H1 (cell line): ENCODE measurements at regions not wholly inside any gene's neighbourhood (a gene's known extent, or its start where the extent isn't known, plus 50 kb on each side); places are given as distances from the start of the nearest gene placed in this dataset.
A peak's percentile ranks its signal among the peaks of the same experiment; 100 is the strongest.

Experiments used
- CTCF ChIA-PET: fragments of 300-600 bp; sonication (Branson Sonifier 250); formaldehyde crosslinking; loops from one replicate; lab custom pipeline; 2021; ENCODE audit not compliant: partially characterized antibody; lab: Charles Lee
- POLR2A ChIA-PET: fragments of 300-600 bp; sonication (Branson Sonifier 250); formaldehyde crosslinking; loops from one replicate; lab custom pipeline; 2021; ENCODE audit warnings: inconsistent platforms; ENCODE audit not compliant: partially characterized antibody; lab: Charles Lee
- DNase-seq, 2 experiments: peaks; one replicate each; pipeline versions ENCODE4 v3.0.0 to v3.0.0-alpha.2; 2010 to 2022; ENCODE audit warnings: low spot score in 2 of 2, low read depth in 1 of 2, mixed read lengths in 1 of 2
- FAIRE-seq: peaks from 2 replicates; lab custom pipeline; 2011; peaks lifted over from hg19 to GRCh38; lab: Jason Lieb, UNC
- H2AFZ ChIP-seq: 2 replicates; pipeline ENCODE4 v1.8.1; 2012; ENCODE audit warnings: low read length, inconsistent platforms
- H2AK5ac ChIP-seq: 2 replicates; pipeline ENCODE4 v1.6.1; 2013; ENCODE audit warnings: low read depth, low read length
- H2BK120ac ChIP-seq: replicated peaks from 2 replicates; pipeline ENCODE3; 2013; ENCODE audit warnings: low read depth, low read length, inconsistent platforms
- H2BK12ac ChIP-seq: 2 replicates; pipeline ENCODE4 v1.6.1; 2013; ENCODE audit warnings: low read depth, low read length
- H2BK15ac ChIP-seq: 2 replicates; pipeline ENCODE4 v1.6.1; 2013; ENCODE audit warnings: low read length
- H2BK20ac ChIP-seq: 2 replicates; pipeline ENCODE4 v1.6.1; 2013; ENCODE audit warnings: low read length
- H2BK5ac ChIP-seq: 2 replicates; pipeline ENCODE4 v1.6.1; 2013; ENCODE audit warnings: low read depth, low read length
- H3K14ac ChIP-seq: 2 replicates; pipeline ENCODE4 v1.6.1; 2013; ENCODE audit warnings: inconsistent platforms; ENCODE audit not compliant: insufficient read length
- H3K18ac ChIP-seq: 2 replicates; pipeline ENCODE4 v1.6.1; 2013; ENCODE audit warnings: low read length; ENCODE audit errors: extremely low read depth
- H3K23ac ChIP-seq: 2 replicates; pipeline ENCODE4 v1.6.1; 2013; ENCODE audit warnings: inconsistent platforms; ENCODE audit not compliant: insufficient read length
- H3K23me2 ChIP-seq: 2 replicates; pipeline ENCODE4 v1.6.1; 2013; ENCODE audit warnings: low read depth, low read length
- H3K27ac ChIP-seq: 2 replicates; pipeline ENCODE4 v1.6.1; 2011; ENCODE audit warnings: low read depth, low read length, inconsistent platforms
- H3K27me3 ChIP-seq, 4 experiments: replicated peaks in 1 of 4; 1 replicate in 1 of 4; 2 replicates in 3 of 4; pipeline versions ENCODE4 v1.6.1 to v1.8.1; 2011 to 2013; ENCODE audit warnings: low read length in 3 of 4, mild to moderate bottlenecking in 3 of 4, inconsistent platforms in 2 of 4, mixed read lengths in 2 of 4, moderate library complexity in 1 of 4; ENCODE audit not compliant: control insufficient read depth in 3 of 4, insufficient read depth in 3 of 4; ENCODE audit errors: extremely low read depth in 1 of 4
- H3K36me3 ChIP-seq, 4 experiments: 2 replicates each; pipeline versions ENCODE4 v1.6.1 to v1.8.1; 2011 to 2013; ENCODE audit warnings: mild to moderate bottlenecking in 4 of 4, low read length in 3 of 4, moderate library complexity in 2 of 4, control low read depth in 1 of 4, inconsistent platforms in 1 of 4; ENCODE audit not compliant: insufficient read depth in 4 of 4, control insufficient read depth in 2 of 4
- H3K4ac ChIP-seq: replicated peaks from 2 replicates; pipeline ENCODE3; 2013; ENCODE audit warnings: low read length, low read depth, mixed read lengths, inconsistent platforms; ENCODE audit not compliant: insufficient read length
- H3K4me1 ChIP-seq, 4 experiments: replicated peaks in 1 of 4; 1 replicate in 1 of 4; 2 replicates in 3 of 4; pipeline versions ENCODE4 v1.6.1 to v1.8.1; 2011 to 2013; ENCODE audit warnings: low read length in 3 of 4, inconsistent platforms in 2 of 4, mixed read lengths in 1 of 4; ENCODE audit not compliant: insufficient read depth in 4 of 4, control insufficient read depth in 3 of 4
- H3K4me2 ChIP-seq, 2 experiments: 2 replicates each; pipeline versions ENCODE4 v1.6.1 to v1.8.1; 2011 to 2013; ENCODE audit warnings: low read depth in 2 of 2, low read length in 2 of 2, control low read depth in 1 of 2, inconsistent platforms in 1 of 2, mild to moderate bottlenecking in 1 of 2; ENCODE audit not compliant: insufficient read depth in 1 of 2
- H3K4me3 ChIP-seq, 4 experiments: fragments of 200-600, 300-600 bp in 1 of 4; sonication (generic), shearing (Covaris generic), sonication (Bioruptor Twin) in 1 of 4; 2 replicates each; pipeline versions ENCODE4 v1.5.1 to v1.8.1; 2011 to 2016; ENCODE audit warnings: low read length in 4 of 4, low read depth in 3 of 4, control low read depth in 2 of 4, inconsistent platforms in 2 of 4, mild to moderate bottlenecking in 2 of 4, mixed read lengths in 1 of 4, moderate library complexity in 1 of 4; ENCODE audit not compliant: insufficient read depth in 2 of 4; ENCODE audit errors: extremely low read depth in 1 of 4
- H3K56ac ChIP-seq: replicated peaks from 2 replicates; pipeline ENCODE3; 2013; ENCODE audit warnings: low read depth, mild to moderate bottlenecking, mixed read lengths, low read length, inconsistent platforms; ENCODE audit not compliant: insufficient read length
- H3K79me1 ChIP-seq: 2 replicates; pipeline ENCODE4 v1.6.1; 2013; ENCODE audit warnings: low read depth, low read length, control low read depth
- H3K79me2 ChIP-seq, 2 experiments: 2 replicates each; pipeline versions ENCODE4 v1.6.1 to v1.8.1; 2012 to 2013; ENCODE audit warnings: low read length in 2 of 2, mild to moderate bottlenecking in 2 of 2, inconsistent platforms in 1 of 2; ENCODE audit not compliant: insufficient read depth in 2 of 2, control insufficient read depth in 1 of 2
- H3K9ac ChIP-seq, 4 experiments: replicated peaks in 1 of 4; 1 replicate in 1 of 4; 2 replicates in 3 of 4; pipeline versions ENCODE4 v1.6.1 to v1.8.1; 2011 to 2013; ENCODE audit warnings: low read depth in 3 of 4, low read length in 3 of 4, control low read depth in 2 of 4, mild to moderate bottlenecking in 2 of 4, moderate library complexity in 2 of 4, inconsistent platforms in 1 of 4; ENCODE audit errors: extremely low read depth in 1 of 4
- H3K9me3 ChIP-seq, 2 experiments: 2 replicates each; pipeline versions ENCODE4 v1.6.1 to v1.8.1; 2012 to 2013; ENCODE audit warnings: mild to moderate bottlenecking in 2 of 2, moderate library complexity in 2 of 2, control low read depth in 1 of 2, inconsistent platforms in 1 of 2, low read depth in 1 of 2, low read length in 1 of 2, mixed read lengths in 1 of 2; ENCODE audit not compliant: insufficient read depth in 2 of 2
- H4K20me1 ChIP-seq, 2 experiments: replicated peaks in 1 of 2; 2 replicates each; pipeline versions ENCODE3 to v1.8.1; 2011 to 2013; ENCODE audit warnings: inconsistent platforms in 2 of 2, low read length in 2 of 2, mild to moderate bottlenecking in 1 of 2; ENCODE audit not compliant: insufficient read depth in 2 of 2, control insufficient read depth in 1 of 2
- H4K5ac ChIP-seq: 2 replicates; pipeline ENCODE4 v1.6.1; 2013; ENCODE audit warnings: low read length, low read depth, mixed read lengths, inconsistent platforms; ENCODE audit not compliant: insufficient read length
- H4K8ac ChIP-seq: 2 replicates; pipeline ENCODE4 v1.8.0; 2013; ENCODE audit warnings: mild to moderate bottlenecking, moderate library complexity, low read length, inconsistent platforms; ENCODE audit not compliant: insufficient read depth; ENCODE audit errors: extremely low read depth
- H4K91ac ChIP-seq: replicated peaks from 2 replicates; pipeline ENCODE3; 2013; ENCODE audit warnings: low read length, mixed read lengths, inconsistent platforms; ENCODE audit not compliant: insufficient read length
- CTBP2 ChIP-seq: IDR thresholded peaks from 2 replicates; pipeline ENCODE4 v1.7.0; 2011; ENCODE audit warnings: borderline replicate concordance, mild to moderate bottlenecking, moderate library complexity, mixed read lengths, low read length; ENCODE audit not compliant: insufficient read depth, insufficient read length
- POLR2A ChIP-seq, 2 experiments: IDR thresholded peaks; 1 replicate in 1 of 2; 2 replicates in 1 of 2; pipeline ENCODE4 v1.6.1; 2011; ENCODE audit warnings: low read depth in 2 of 2, low read length in 2 of 2, mild to moderate bottlenecking in 2 of 2; ENCODE audit errors: control extremely low read depth in 1 of 2
- SRF ChIP-seq: IDR thresholded peaks from 2 replicates; pipeline ENCODE4 v1.6.1; 2011; ENCODE audit warnings: mild to moderate bottlenecking, low read depth, low read length, moderate library complexity
- TEAD4 ChIP-seq: IDR thresholded peaks from 2 replicates; pipeline ENCODE4 v1.6.1; 2012; ENCODE audit warnings: low read depth, low read length, inconsistent platforms, mixed read lengths
- WGBS, 2 experiments: shearing (Covaris generic) in 1 of 2; methylation state at CpG; one replicate each; pipeline versions ENCODE4 v1.1.6 to v1.1.7; 2013 to 2015; ENCODE audit warnings: low lambda C conversion rate in 2 of 2, mixed read lengths in 2 of 2, inconsistent platforms in 1 of 2, low coverage in 1 of 2, missing lambda C conversion rate in 1 of 2; ENCODE audit not compliant: insufficient replicate concordance in 2 of 2, insufficient coverage in 1 of 2, insufficient read length in 1 of 2; ENCODE audit errors: extremely low coverage in 1 of 2, missing lambda C conversion rate in 1 of 2; 5-methylcytosine and 5-hydroxymethylcytosine counted together

DNA sequence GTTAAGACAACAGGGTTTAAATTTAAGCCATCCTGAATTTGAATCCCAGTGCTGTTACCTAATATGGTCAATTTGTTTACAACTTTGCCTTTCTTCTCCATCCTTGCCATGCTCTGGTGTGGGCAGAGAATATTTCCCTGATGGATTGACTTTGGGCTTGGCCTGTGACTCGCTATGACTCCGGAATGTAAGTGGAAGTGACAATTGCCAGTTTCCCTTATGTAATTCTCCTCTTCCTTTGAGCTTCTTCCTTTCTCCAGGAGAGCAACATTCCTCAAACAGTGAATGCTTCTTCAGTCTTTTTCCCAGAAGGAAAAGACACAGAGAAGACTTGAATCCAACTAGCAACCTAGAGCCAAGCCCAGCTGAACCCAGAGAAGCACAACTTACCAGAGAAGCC lies 159.1 kb downstream of the LURAP1L start:
- no peak for TF ChIP-seq CTBP2
- TF ChIP-seq TEAD4: 0 out of 2 replicates have a peak, but pooled peaks have one; percentile 13
- TF ChIP-seq POLR2A (IDR thresholded peaks at IDR 0.05; ENCODE audit: control extremely low read depth in 1 of 2, low read depth in 2 of 2, low read length in 2 of 2): no peak
- TF ChIP-seq SRF: peak; percentile 39; the same call in 1 of the 2 replicates
- H3K23ac ChIP-seq: no peak overlapping the region
- ChIA-PET POLR2A (no interaction called here), CTCF (no interaction called here)
- H4K91ac ChIP-seq: no peak overlapping the region
- no peak overlapping the region for H3K4me2 ChIP-seq
- WGBS, 2 experiments: 85% methylated on average over 2 of the region's 2 CpGs; no CpG with 5 or more reads in 1 of the 2 experiments
- H3K4me1 ChIP-seq: peaks cover 0 to 2% (median 0%) of the 10 kb centered on the region in 4 experiments; a peak in 1 of 7 replicates
- H3K4ac ChIP-seq: no peak overlapping the region
- 0 out of 2 replicates have a peak overlapping the region, but pooled peaks have one; percentile 54 for H2AFZ ChIP-seq
- H3K79me1 ChIP-seq: no peaks in the 10 kb centered on the region
- H3K9me3 ChIP-seq: no peaks in the 10 kb centered on the region
- H3K56ac ChIP-seq: no peak overlapping the region
- no peaks in the 10 kb centered on the region for H3K79me2 ChIP-seq
- no peaks in the 10 kb centered on the region for H3K23me2 ChIP-seq
- H3K18ac ChIP-seq: no peak overlapping the region
- H2BK12ac ChIP-seq: no peak overlapping the region
- no peaks in the 10 kb centered on the region for H3K36me3 ChIP-seq
- no peaks in the 10 kb centered on the region for H4K20me1 ChIP-seq
- no peak for FAIRE-seq
- no peak overlapping the region for H4K5ac ChIP-seq
- H3K4me3 ChIP-seq: no peak overlapping the region
- no peak overlapping the region for H2BK15ac ChIP-seq
- no peak overlapping the region for H3K27ac ChIP-seq
- H4K8ac ChIP-seq: no peak overlapping the region
- H2AK5ac ChIP-seq: no peak overlapping the region
- H3K27me3 ChIP-seq: no peaks in the 10 kb centered on the region
- DNase-seq: peak in 1 of 2 experiments; percentile 5
- no peak overlapping the region for H2BK20ac ChIP-seq
- no peak overlapping the region for H3K9ac ChIP-seq
- H2BK120ac ChIP-seq: no peak overlapping the region
- H3K14ac ChIP-seq: no peak overlapping the region
- H2BK5ac ChIP-seq: no peak overlapping the region
